Loucy (cell line): ENCODE measurements at regions not wholly inside any gene's neighbourhood (a gene's known extent, or its start where the extent isn't known, plus 50 kb on each side); places are given as distances from the start of the nearest gene placed in this dataset.

ENCODE experiments used
- H2AFZ ChIP-seq: fragments of 200-600 bp; sonication (generic); 2 replicates; pipeline ENCODE4 v1.6.0; 2016; ENCODE audit warnings: antibody characterized with exemption, mild to moderate bottlenecking, low read length, moderate library complexity
- H3F3A ChIP-seq: fragments of 200-600 bp; 2 replicates; pipeline ENCODE4 v1.6.0; 2016; ENCODE audit warnings: antibody characterized with exemption, low read depth, mild to moderate bottlenecking
- H3K27me3 ChIP-seq: fragments of 200-600 bp; sonication (generic); 2 replicates; pipeline ENCODE4 v1.6.1; 2014; ENCODE audit warnings: low read length, mild to moderate bottlenecking; ENCODE audit not compliant: insufficient read depth, poor library complexity, severe bottlenecking
- H3K36me3 ChIP-seq: fragments of 200-600 bp; sonication (generic); 2 replicates; pipeline ENCODE4 v1.6.1; 2016; ENCODE audit warnings: low read length; ENCODE audit not compliant: insufficient read depth
- H3K4me1 ChIP-seq: fragments of 200-600 bp; sonication (generic); 2 replicates; pipeline ENCODE4 v1.5.1; 2014; ENCODE audit warnings: low read length, mild to moderate bottlenecking; ENCODE audit not compliant: insufficient read depth, poor library complexity, severe bottlenecking
- H3K4me2 ChIP-seq: fragments of 200-600 bp; sonication (generic); 2 replicates; pipeline ENCODE4 v1.6.0; 2014; ENCODE audit warnings: antibody characterized with exemption, low read length, low read depth, mild to moderate bottlenecking; ENCODE audit not compliant: poor library complexity, severe bottlenecking
- H3K4me3 ChIP-seq: fragments of 200-600 bp; sonication (generic); 2 replicates; pipeline ENCODE4 v1.5.1; 2014; ENCODE audit warnings: low read length, mild to moderate bottlenecking, mixed read lengths; ENCODE audit not compliant: poor library complexity, severe bottlenecking
- H3K79me2 ChIP-seq: fragments of 200-600 bp; sonication (generic); 2 replicates; pipeline ENCODE4 v1.6.1; 2014; ENCODE audit warnings: low read length; ENCODE audit not compliant: insufficient read depth
- H3K9ac ChIP-seq: fragments of 200-600 bp; sonication (generic); 2 replicates; pipeline ENCODE4 v1.6.0; 2014; ENCODE audit warnings: mild to moderate bottlenecking, low read depth, low read length, moderate library complexity; ENCODE audit not compliant: poor library complexity, severe bottlenecking
- H3K9me2 ChIP-seq: fragments of 200-600 bp; sonication (generic); replicated peaks from 2 replicates; pipeline ENCODE4 v1.6.1; 2016; ENCODE audit warnings: low read depth, low read length, mixed read lengths
- H3K9me3 ChIP-seq: fragments of 200-600 bp; sonication (generic); 2 replicates; pipeline ENCODE4 v1.6.1; 2014; ENCODE audit warnings: mild to moderate bottlenecking, antibody characterized with exemption, low read length, low read depth; ENCODE audit not compliant: insufficient read depth
- H4K20me1 ChIP-seq: fragments of 200-600 bp; sonication (generic); 2 replicates; pipeline ENCODE4 v1.6.0; 2014; ENCODE audit warnings: antibody characterized with exemption, low read length, mild to moderate bottlenecking; ENCODE audit not compliant: insufficient read depth, poor library complexity, severe bottlenecking
- CTCF ChIP-seq: fragments of 200-600 bp; sonication (generic); conservative IDR thresholded peaks from 2 replicates; pipeline ENCODE4 v1.5.1; 2014; ENCODE audit warnings: mild to moderate bottlenecking, antibody characterized with exemption, low read length
- EZH2phosphoT487 ChIP-seq: fragments of 200-600 bp; IDR thresholded peaks from 2 replicates; pipeline ENCODE4 v1.6.1; 2018; ENCODE audit warnings: antibody characterized with exemption, mild to moderate bottlenecking, moderate library complexity, borderline replicate concordance

- Histone ChIP-seq H3K4me2 (no peak overlapping the region), H3K9me3 (no peaks in the 10 kb centered on the region), H3K4me3 (no peak overlapping the region), H4K20me1 (no peaks in the 10 kb centered on the region), H3F3A (no peaks in the 10 kb centered on the region), H2AFZ (no peak overlapping the region), H3K9ac (no peak overlapping the region), H3K79me2 (no peaks in the 10 kb centered on the region), H3K9me2 (no peaks in the 10 kb centered on the region), H3K36me3 (no peaks in the 10 kb centered on the region), H3K4me1 (peaks cover 14% of the 10 kb centered on the region), H3K27me3 (no peaks in the 10 kb centered on the region)
- TF ChIP-seq CTCF (no peak), EZH2phosphoT487 (no peak)
These were observed 155.0 kb upstream of the CRBN start for GRCh38 chr3:3334491-3334890.

GRCh38 chr3:3333571-3333970 is 154.1 kb upstream of the CRBN start:
- Histone ChIP-seq H3K4me3 (no peak overlapping the region), H3K4me2 (no peak overlapping the region)
- TF ChIP-seq CTCF (no peak), EZH2phosphoT487 (no peak)

GRCh38 chr3:3316521-3316920 is 137.0 kb upstream of the CRBN start:
- Histone ChIP-seq H3K9me2 (no peaks in the 10 kb centered on the region), H3K4me1 (peaks cover 46% of the 10 kb centered on the region), H3K79me2 (no peaks in the 10 kb centered on the region), H3K9ac (peak overlapping the region; percentile 65), H3K36me3 (no peaks in the 10 kb centered on the region; the same call in 1 of the 2 replicates), H3K4me3 (peak overlapping the region; percentile 37), H3K4me2 (peak overlapping the region; percentile 58), H2AFZ (peak overlapping the region; percentile 31; the same call in 1 of the 2 replicates), H3K9me3 (peaks cover 3% of the 10 kb centered on the region; the same call in 1 of the 2 replicates), H3K27me3 (no peaks in the 10 kb centered on the region), H4K20me1 (no peaks in the 10 kb centered on the region), H3F3A (peaks cover 15% of the 10 kb centered on the region; the same call in 1 of the 2 replicates)
- no peak for TF ChIP-seq EZH2phosphoT487
- no peak for TF ChIP-seq CTCF

More at GRCh38 chr3:3333571-3333970, 154.1 kb upstream of the CRBN start:
- Histone ChIP-seq H3K27me3 (no peaks in the 10 kb centered on the region), H3K9me3 (no peaks in the 10 kb centered on the region), H3K9me2 (no peaks in the 10 kb centered on the region), H3K36me3 (no peaks in the 10 kb centered on the region), H3K79me2 (no peaks in the 10 kb centered on the region), H3K4me1 (peaks cover 14% of the 10 kb centered on the region), H2AFZ (no peak overlapping the region), H3K9ac (no peak overlapping the region), H3F3A (no peaks in the 10 kb centered on the region), H4K20me1 (no peaks in the 10 kb centered on the region)
